ENCODE measurements at regions not wholly inside any gene's neighbourhood (a gene's known extent, or its start where the extent isn't known, plus 50 kb on each side); places are given as distances from the start of the nearest gene placed in this dataset.

DNA sequence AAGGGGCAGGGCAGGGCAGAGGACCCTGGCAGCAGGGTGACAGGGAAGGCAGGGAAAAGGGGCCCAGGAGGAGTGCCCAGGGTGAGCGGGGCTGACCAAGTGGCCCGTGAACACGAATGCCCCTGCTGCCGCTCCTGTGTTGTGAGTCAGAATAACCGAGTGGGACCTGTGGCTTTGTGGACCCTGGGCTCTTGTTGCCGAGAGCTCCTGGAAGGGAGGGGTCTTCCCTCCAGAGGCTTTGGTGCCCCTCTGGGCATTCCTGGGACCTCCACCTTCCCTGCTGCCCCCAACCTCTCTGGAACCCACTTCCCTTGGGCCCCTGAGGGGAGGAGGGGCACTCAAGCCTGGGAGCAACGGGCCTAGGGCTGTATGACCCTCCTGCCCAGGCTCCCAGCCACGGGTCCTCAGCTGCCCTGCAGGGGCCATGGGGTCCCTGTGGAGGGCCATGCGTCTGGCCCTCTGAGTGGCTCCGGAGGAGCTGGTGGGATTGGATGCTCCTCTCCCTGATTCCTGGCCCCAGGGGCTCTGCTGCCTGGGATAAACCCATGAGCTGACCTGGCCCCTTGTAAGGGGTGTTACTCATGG, 319.4 kb downstream of the TMEM121 start:
- Histone ChIP-seq H3K27ac (ENCODE audit: low read length) (no peak overlapping the region), H3K4me3 (ENCODE audit: low read length) (no peak overlapping the region), H2AFZ (ENCODE audit: low read length) (no peak overlapping the region), H3K27me3 (ENCODE audit: low read length) (peaks cover 15% of the 10 kb centered on the region), H3K79me2 (ENCODE audit: low read length) (no peaks in the 10 kb centered on the region), H3K9me3 (ENCODE audit: low read length) (no peaks in the 10 kb centered on the region), H3K9ac (ENCODE audit: low read length) (no peak overlapping the region), H3K4me1 (ENCODE audit: insufficient read depth, low read length) (no peaks in the 10 kb centered on the region), H3K4me2 (ENCODE audit: low read length) (no peak overlapping the region), H3F3A (ENCODE audit: low read length, unreplicated experiment) (no peaks in the 10 kb centered on the region), H4K20me1 (ENCODE audit: low read length) (no peaks in the 10 kb centered on the region), H3K9me2 (replicated peaks; ENCODE audit: low read length) (no peaks in the 10 kb centered on the region), H3K36me3 (ENCODE audit: low read depth, low read length) (no peaks in the 10 kb centered on the region)
- ATAC-seq (no peak), DNase-seq (no peak)
- POLR2A ChIA-PET (ENCODE audit: unreplicated experiment) = no interaction called here
- no TSS peak for BruUV-seq (replicated peaks)
- TF ChIP-seq EZH2 (IDR thresholded peaks at IDR 0.05; ENCODE audit: low read length, unreplicated experiment) = no peak
- TF ChIP-seq EZH2phosphoT487 (IDR thresholded peaks at IDR 0.05; ENCODE audit: borderline replicate concordance, low read length) = no peak
- TF ChIP-seq CTCF (conservative IDR thresholded peaks at IDR 0.05; ENCODE audit: low read depth, low read length) = no peak
- CTCF ChIA-PET = no interaction called here
- intact Hi-C loops (cut with micrococcal nuclease) = no loop called here

- TF ChIP-seq EZH2 (IDR thresholded peaks at IDR 0.05; ENCODE audit: low read length, unreplicated experiment) = no peak
- TF ChIP-seq EZH2phosphoT487 (IDR thresholded peaks at IDR 0.05; ENCODE audit: borderline replicate concordance, low read length) = no peak
- TF ChIP-seq CTCF (conservative IDR thresholded peaks at IDR 0.05; ENCODE audit: low read depth, low read length) = no peak
Observed at GRCh38 chr14:105846312-105846711, 319.9 kb downstream of the TMEM121 start.

GRCh38 chr14:105847400-105847799, 321.0 kb downstream of the TMEM121 start:
- no peak for TF ChIP-seq CTCF (conservative IDR thresholded peaks at IDR 0.05; ENCODE audit: low read depth, low read length)
- no peak for TF ChIP-seq EZH2 (IDR thresholded peaks at IDR 0.05; ENCODE audit: low read length, unreplicated experiment)
- no peak for TF ChIP-seq EZH2phosphoT487 (IDR thresholded peaks at IDR 0.05; ENCODE audit: borderline replicate concordance, low read length)
- H3K36me3 ChIP-seq (ENCODE audit: low read depth, low read length) = no peaks in the 10 kb centered on the region
- H4K20me1 ChIP-seq (ENCODE audit: low read length) = no peaks in the 10 kb centered on the region
- no peaks in the 10 kb centered on the region for H3K79me2 ChIP-seq (ENCODE audit: low read length)
- no peak overlapping the region for H3K9ac ChIP-seq (ENCODE audit: low read length)
- no peaks in the 10 kb centered on the region for H3K9me3 ChIP-seq (ENCODE audit: low read length)
- H3K4me1 ChIP-seq (ENCODE audit: insufficient read depth, low read length) = no peaks in the 10 kb centered on the region
- H3K4me3 ChIP-seq (ENCODE audit: low read length) = no peak overlapping the region
- no peak overlapping the region for H3K27ac ChIP-seq (ENCODE audit: low read length)
- no peak for ATAC-seq
- H3F3A ChIP-seq (ENCODE audit: low read length, unreplicated experiment) = no peaks in the 10 kb centered on the region
- CTCF ChIA-PET = no interaction called here
- H3K4me2 ChIP-seq (ENCODE audit: low read length) = no peak overlapping the region
- no peaks in the 10 kb centered on the region for H3K9me2 ChIP-seq (replicated peaks; ENCODE audit: low read length)
- H3K27me3 ChIP-seq (ENCODE audit: low read length) = peaks cover 13% of the 10 kb centered on the region
- H2AFZ ChIP-seq (ENCODE audit: low read length) = no peak overlapping the region
- BruUV-seq (replicated peaks) = no TSS peak
- intact Hi-C loops (cut with micrococcal nuclease) = no loop called here
- POLR2A ChIA-PET (ENCODE audit: unreplicated experiment) = no interaction called here
- DNase-seq = no peak

More at GRCh38 chr14:105846312-105846711, 319.9 kb downstream of the TMEM121 start:
- Histone ChIP-seq H3K27ac (ENCODE audit: low read length) (no peak overlapping the region), H3F3A (ENCODE audit: low read length, unreplicated experiment) (no peaks in the 10 kb centered on the region), H4K20me1 (ENCODE audit: low read length) (no peaks in the 10 kb centered on the region), H3K4me3 (ENCODE audit: low read length) (no peak overlapping the region), H3K79me2 (ENCODE audit: low read length) (no peaks in the 10 kb centered on the region), H3K4me1 (ENCODE audit: insufficient read depth, low read length) (no peaks in the 10 kb centered on the region), H3K9ac (ENCODE audit: low read length) (no peak overlapping the region), H3K9me2 (replicated peaks; ENCODE audit: low read length) (no peaks in the 10 kb centered on the region), H3K27me3 (ENCODE audit: low read length) (peaks cover 15% of the 10 kb centered on the region), H3K36me3 (ENCODE audit: low read depth, low read length) (no peaks in the 10 kb centered on the region), H3K4me2 (ENCODE audit: low read length) (no peak overlapping the region), H3K9me3 (ENCODE audit: low read length) (no peaks in the 10 kb centered on the region), H2AFZ (ENCODE audit: low read length) (no peak overlapping the region)
- BruUV-seq (replicated peaks) = no TSS peak
- intact Hi-C loops (cut with micrococcal nuclease) = no loop called here
- ChIA-PET CTCF (no interaction called here), POLR2A (ENCODE audit: unreplicated experiment) (no interaction called here)
- ATAC-seq = no peak
- DNase-seq = no peak
